IMR-90 (cell line): ENCODE measurements at regions not wholly inside any gene's neighbourhood (a gene's known extent, or its start where the extent isn't known, plus 50 kb on each side); places are given as distances from the start of the nearest gene placed in this dataset.

Experiments used
- ATAC-seq: fragments of 200-7000 bp; cut with Tn5 transposase; 2 replicates; pipeline ENCODE4 v1.9.1; 2020; ENCODE audit warnings: low read depth, mild to moderate bottlenecking, moderate library complexity
- BruUV-seq: library from RNA; stranded (reverse); fragments of 400-500 nt; replicated peaks from 2 replicates; lab custom pipeline; 2021; lab: Mats Ljungman, UMichigan
- CTCF ChIA-PET: fragments of 300-600 bp; formaldehyde crosslinking; extraction: SDS; loops from one replicate; lab custom pipeline; 2021; ENCODE audit warnings: antibody characterized with exemption; lab: Yijun Ruan, JAX
- POLR2A ChIA-PET: fragments of 300-600 bp; sonication (Branson Sonifier 250); formaldehyde crosslinking; loops from one replicate; lab custom pipeline; 2022; ENCODE audit warnings: antibody characterized with exemption; ENCODE audit not compliant: unreplicated experiment; lab: Charles Lee
- DNase-seq: peaks from one replicate; pipeline ENCODE4 v3.0.0; 2013
- H2AFZ ChIP-seq: replicated peaks from 2 replicates; pipeline ENCODE3; 2013; ENCODE audit warnings: low read length, mild to moderate bottlenecking; ENCODE audit not compliant: poor library complexity
- H2AK5ac ChIP-seq: 2 replicates; pipeline ENCODE4 v1.6.1; 2013; ENCODE audit warnings: low read depth, low read length, inconsistent platforms
- H2AK9ac ChIP-seq: replicated peaks from 2 replicates; pipeline ENCODE3; 2013; ENCODE audit warnings: mild to moderate bottlenecking, low read depth, low read length, moderate library complexity; ENCODE audit not compliant: poor library complexity
- H2BK120ac ChIP-seq: 2 replicates; pipeline ENCODE4 v1.6.1; 2013; ENCODE audit warnings: low read depth, low read length, inconsistent platforms
- H2BK15ac ChIP-seq: 3 replicates; pipeline ENCODE4 v1.6.1; 2013; ENCODE audit warnings: low read depth, low read length, inconsistent platforms
- H2BK20ac ChIP-seq: 2 replicates; pipeline ENCODE4 v1.6.1; 2013; ENCODE audit warnings: low read depth, mild to moderate bottlenecking, inconsistent platforms, low read length, moderate library complexity
- H2BK5ac ChIP-seq: 2 replicates; pipeline ENCODE4 v1.6.1; 2013; ENCODE audit warnings: mild to moderate bottlenecking, low read depth, low read length, inconsistent platforms; ENCODE audit not compliant: poor library complexity, severe bottlenecking
- H3K14ac ChIP-seq: replicated peaks from 2 replicates; pipeline ENCODE4 v1.6.1; 2013; ENCODE audit warnings: low read depth, low read length, inconsistent platforms
- H3K18ac ChIP-seq: 2 replicates; pipeline ENCODE4 v1.6.1; 2013; ENCODE audit warnings: low read depth, low read length, control low read depth
- H3K23ac ChIP-seq: 2 replicates; pipeline ENCODE4 v1.6.1; 2013; ENCODE audit warnings: low read depth, low read length, inconsistent platforms
- H3K27ac ChIP-seq: 2 replicates; pipeline ENCODE4 v1.5.1; 2013; ENCODE audit warnings: mild to moderate bottlenecking, control low read depth, low read length; ENCODE audit not compliant: insufficient read depth
- H3K27me3 ChIP-seq: 2 replicates; pipeline ENCODE4 v1.6.1; 2013; ENCODE audit warnings: low read length; ENCODE audit not compliant: control insufficient read depth, insufficient read depth
- H3K36me3 ChIP-seq: 2 replicates; pipeline ENCODE4 v1.6.1; 2013; ENCODE audit warnings: low read length, mixed read lengths; ENCODE audit not compliant: control insufficient read depth, insufficient read depth
- H3K4ac ChIP-seq: 2 replicates; pipeline ENCODE4 v1.6.1; 2013; ENCODE audit warnings: low read depth, low read length, inconsistent platforms
- H3K4me1 ChIP-seq: 2 replicates; pipeline ENCODE4 v1.6.1; 2013; ENCODE audit warnings: low read length, mixed read lengths; ENCODE audit not compliant: control insufficient read depth, insufficient read depth
- H3K4me2 ChIP-seq: 2 replicates; pipeline ENCODE4 v1.6.1; 2013; ENCODE audit warnings: low read depth, mild to moderate bottlenecking, control low read depth, low read length, moderate library complexity
- H3K4me3 ChIP-seq: 2 replicates; pipeline ENCODE4 v1.5.1; 2013; ENCODE audit warnings: low read depth, mild to moderate bottlenecking, control low read depth, low read length, moderate library complexity; ENCODE audit not compliant: insufficient read depth
- H3K56ac ChIP-seq: 2 replicates; pipeline ENCODE4 v1.6.1; 2013; ENCODE audit warnings: low read length, inconsistent platforms; ENCODE audit not compliant: insufficient read depth; ENCODE audit errors: extremely low read depth
- H3K79me1 ChIP-seq, 2 experiments: 2 replicates each; pipeline ENCODE4 v1.6.1; 2013; ENCODE audit warnings: low read length in 2 of 2, inconsistent platforms in 1 of 2, low read depth in 1 of 2
- H3K9ac ChIP-seq: 2 replicates; pipeline ENCODE4 v1.6.1; 2013; ENCODE audit warnings: low read depth, low read length, control low read depth
- H3K9me1 ChIP-seq: 2 replicates; pipeline ENCODE4 v1.6.1; 2013; ENCODE audit warnings: low read length, inconsistent platforms; ENCODE audit not compliant: insufficient read depth
- H3K9me3 ChIP-seq: 2 replicates; pipeline ENCODE4 v1.6.1; 2013; ENCODE audit warnings: low read length; ENCODE audit not compliant: control insufficient read depth, insufficient read depth
- H4K20me1 ChIP-seq: 2 replicates; pipeline ENCODE4 v1.6.1; 2013; ENCODE audit warnings: low read length, inconsistent platforms; ENCODE audit not compliant: insufficient read depth
- H4K5ac ChIP-seq: 2 replicates; pipeline ENCODE4 v1.6.1; 2013; ENCODE audit warnings: mild to moderate bottlenecking, low read depth, low read length, control low read depth
- H4K8ac ChIP-seq, 2 experiments: 2 replicates each; pipeline ENCODE4 v1.6.1; 2013; ENCODE audit warnings: low read depth in 2 of 2, low read length in 2 of 2, control low read depth in 1 of 2, inconsistent platforms in 1 of 2
- H4K91ac ChIP-seq: 2 replicates; pipeline ENCODE4 v1.6.1; 2013; ENCODE audit warnings: low read depth, low read length, inconsistent platforms; ENCODE audit not compliant: insufficient read depth
- BHLHE40 ChIP-seq: fragments of 150-350 bp; IDR thresholded peaks from 2 replicates; pipeline ENCODE4 v1.6.1; 2016; ENCODE audit warnings: mild to moderate bottlenecking, low read depth, low read length
- CEBPB ChIP-seq: IDR thresholded peaks from 2 replicates; pipeline ENCODE4 v1.6.1; 2012; ENCODE audit warnings: low read depth, low read length, improper control_type of control experiment
- CHD1 ChIP-seq: IDR thresholded peaks from 2 replicates; pipeline ENCODE4 v1.6.1; 2012; ENCODE audit warnings: low read depth, low read length, improper control_type of control experiment
- ELK1 ChIP-seq: fragments of 150-350 bp; IDR thresholded peaks from 2 replicates; pipeline ENCODE4 v1.6.1; 2016; ENCODE audit warnings: low read depth, mild to moderate bottlenecking, low read length, moderate library complexity, borderline replicate concordance
- FOS ChIP-seq: fragments of 150-350 bp; IDR thresholded peaks from 2 replicates; pipeline ENCODE4 v1.6.1; 2016; ENCODE audit warnings: low read depth, low read length
- MAFK ChIP-seq: IDR thresholded peaks from 2 replicates; pipeline ENCODE4 v1.6.1; 2012; ENCODE audit warnings: low read depth, low read length, improper control_type of control experiment
- MXI1 ChIP-seq: IDR thresholded peaks from 2 replicates; pipeline ENCODE4 v1.6.1; 2012; ENCODE audit warnings: low read depth, mild to moderate bottlenecking, low read length, moderate library complexity, borderline replicate concordance
- NFE2L2 ChIP-seq: fragments of 150-350 bp; IDR thresholded peaks from 2 replicates; pipeline ENCODE4 v1.6.1; 2016; ENCODE audit warnings: low read depth, mild to moderate bottlenecking, low read length
- POLR2A ChIP-seq: IDR thresholded peaks from 2 replicates; pipeline ENCODE4 v1.6.1; 2012; ENCODE audit warnings: mild to moderate bottlenecking, low read depth, low read length
- RAD21 ChIP-seq: IDR thresholded peaks from 2 replicates; pipeline ENCODE4 v1.6.1; 2012; ENCODE audit warnings: low read length, improper control_type of control experiment
- RCOR1 ChIP-seq: IDR thresholded peaks from 2 replicates; pipeline ENCODE4 v1.6.1; 2012; ENCODE audit warnings: mild to moderate bottlenecking, low read length, improper control_type of control experiment; ENCODE audit not compliant: insufficient replicate concordance
- RFX5 ChIP-seq: IDR thresholded peaks from 2 replicates; pipeline ENCODE4 v1.8.0; 2012; ENCODE audit warnings: low read depth, mild to moderate bottlenecking, low read length, moderate library complexity
- SMC3 ChIP-seq: fragments of 150-350 bp; IDR thresholded peaks from 2 replicates; pipeline ENCODE4 v1.6.1; 2016; ENCODE audit warnings: low read depth, mild to moderate bottlenecking, antibody characterized with exemption, low read length, moderate library complexity
- WGBS, 2 experiments: methylation state at CpG; one replicate each; pipeline versions ENCODE4 v1.1.5 to v1.1.7; 2013; ENCODE audit warnings: missing lambda C conversion rate in 2 of 2; ENCODE audit not compliant: insufficient read length in 1 of 2; ENCODE audit errors: extremely low coverage in 2 of 2; 5-methylcytosine and 5-hydroxymethylcytosine counted together
- dilution Hi-C: fragments of 300-500 bp; cut with HindIII; formaldehyde crosslinking; loops from one replicate; pipeline ENCODE4 v1.14.3; 2018; ENCODE audit warnings: low sequenced_read_pairs; ENCODE audit not compliant: unreplicated experiment
- in situ Hi-C: fragments of 300-500 bp; cut with MboI; formaldehyde crosslinking; loops from 3 replicates; pipeline ENCODE4 v1.14.3; 2019; ENCODE audit warnings: low sequenced_read_pairs, inconsistent platforms, mixed read lengths
- intact Hi-C: fragments of 100-400 bp; cut with micrococcal nuclease; formaldehyde crosslinking; loops from 2 replicates; pipeline ENCODE4 v1.10.0; 2022
- TF ChIP-seq, protein P1 (sequence below): conservative IDR thresholded peaks from 2 replicates; pipeline ENCODE4 v1.5.1; 2012; ENCODE audit warnings: mild to moderate bottlenecking, low read depth, low read length, improper control_type of control experiment
- TF ChIP-seq, protein P2 (sequence below): fragments of 150-350 bp; IDR thresholded peaks from 2 replicates; pipeline ENCODE4 v1.6.1; 2017; ENCODE audit warnings: mild to moderate bottlenecking, antibody characterized with exemption, low read length, low read depth

DNA sequence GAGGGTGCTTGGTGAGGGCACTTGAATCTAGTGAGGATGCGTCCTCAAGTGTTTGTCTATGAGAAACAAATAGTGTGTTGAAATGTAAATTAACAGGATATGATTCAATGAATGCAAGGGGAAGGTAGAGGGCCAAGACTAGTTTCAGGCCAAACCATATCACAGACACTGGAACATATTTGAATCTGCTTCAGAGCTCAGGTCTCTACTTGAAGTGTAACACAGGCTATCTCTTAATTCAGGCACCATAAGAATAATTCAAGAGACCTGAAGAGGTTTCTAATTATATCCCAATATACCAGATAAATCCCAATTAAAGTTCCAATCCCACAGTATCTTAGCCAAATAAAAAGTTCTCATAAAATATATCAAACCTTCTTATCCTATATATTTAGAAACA, 146.5 kb upstream of the INTU start:
- DNase-seq (no peak), ATAC-seq (no peak)
- no peak overlapping the region for H2BK120ac ChIP-seq
- intact Hi-C loops: loop anchor here (10.0 kb wide), 1 partner anchor 881 kb away; no protein-coding TSS in a partner anchor
- no peak overlapping the region for H3K4me2 ChIP-seq
- ChIA-PET CTCF (no interaction called here), POLR2A (no interaction called here)
- WGBS, 2 experiments: no CpG with 5 or more reads among the region's 1 CpG
- H4K8ac ChIP-seq: no peak overlapping the region
- no peaks in the 10 kb centered on the region for H3K9me3 ChIP-seq
- no peak overlapping the region for H2AK5ac ChIP-seq
- dilution Hi-C loops: no loop called here
- H3K4me3 ChIP-seq: no peak overlapping the region
- no peak overlapping the region for H3K4ac ChIP-seq
- H2BK5ac ChIP-seq: no peak overlapping the region
- no peak overlapping the region for H3K27ac ChIP-seq
- H3K4me1 ChIP-seq: no peaks in the 10 kb centered on the region
- no peaks in the 10 kb centered on the region for H3K9me1 ChIP-seq
- H4K91ac ChIP-seq: no peak overlapping the region
- TF ChIP-seq BHLHE40: no peak
- TF ChIP-seq NFE2L2: no peak
- no peak for TF ChIP-seq SMC3
- no peak for TF ChIP-seq CEBPB
- TF ChIP-seq MAFK: no peak
- TF ChIP-seq RAD21: no peak
- TF ChIP-seq RFX5: no peak
- TF ChIP-seq POLR2A: no peak
- no peak for TF ChIP-seq ELK1
- TF ChIP-seq CHD1: no peak
- no peak for TF ChIP-seq MXI1
- TF ChIP-seq RCOR1: no peak
- no peak for TF ChIP-seq FOS
- TF ChIP-seq, protein P1, sequence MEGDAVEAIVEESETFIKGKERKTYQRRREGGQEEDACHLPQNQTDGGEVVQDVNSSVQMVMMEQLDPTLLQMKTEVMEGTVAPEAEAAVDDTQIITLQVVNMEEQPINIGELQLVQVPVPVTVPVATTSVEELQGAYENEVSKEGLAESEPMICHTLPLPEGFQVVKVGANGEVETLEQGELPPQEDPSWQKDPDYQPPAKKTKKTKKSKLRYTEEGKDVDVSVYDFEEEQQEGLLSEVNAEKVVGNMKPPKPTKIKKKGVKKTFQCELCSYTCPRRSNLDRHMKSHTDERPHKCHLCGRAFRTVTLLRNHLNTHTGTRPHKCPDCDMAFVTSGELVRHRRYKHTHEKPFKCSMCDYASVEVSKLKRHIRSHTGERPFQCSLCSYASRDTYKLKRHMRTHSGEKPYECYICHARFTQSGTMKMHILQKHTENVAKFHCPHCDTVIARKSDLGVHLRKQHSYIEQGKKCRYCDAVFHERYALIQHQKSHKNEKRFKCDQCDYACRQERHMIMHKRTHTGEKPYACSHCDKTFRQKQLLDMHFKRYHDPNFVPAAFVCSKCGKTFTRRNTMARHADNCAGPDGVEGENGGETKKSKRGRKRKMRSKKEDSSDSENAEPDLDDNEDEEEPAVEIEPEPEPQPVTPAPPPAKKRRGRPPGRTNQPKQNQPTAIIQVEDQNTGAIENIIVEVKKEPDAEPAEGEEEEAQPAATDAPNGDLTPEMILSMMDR: no peak
- TF ChIP-seq, protein P2, sequence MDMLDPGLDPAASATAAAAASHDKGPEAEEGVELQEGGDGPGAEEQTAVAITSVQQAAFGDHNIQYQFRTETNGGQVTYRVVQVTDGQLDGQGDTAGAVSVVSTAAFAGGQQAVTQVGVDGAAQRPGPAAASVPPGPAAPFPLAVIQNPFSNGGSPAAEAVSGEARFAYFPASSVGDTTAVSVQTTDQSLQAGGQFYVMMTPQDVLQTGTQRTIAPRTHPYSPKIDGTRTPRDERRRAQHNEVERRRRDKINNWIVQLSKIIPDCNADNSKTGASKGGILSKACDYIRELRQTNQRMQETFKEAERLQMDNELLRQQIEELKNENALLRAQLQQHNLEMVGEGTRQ: no peak
- H3K18ac ChIP-seq: no peak overlapping the region
- H3K23ac ChIP-seq: no peak overlapping the region
- BruUV-seq: no TSS peak
- no peaks in the 10 kb centered on the region for H3K27me3 ChIP-seq
- H3K79me1 ChIP-seq: no peaks in the 10 kb centered on the region
- H2AFZ ChIP-seq: no peak overlapping the region
- no peak overlapping the region for H2BK15ac ChIP-seq
- in situ Hi-C loops: no loop called here
- no peak overlapping the region for H3K56ac ChIP-seq
- no peak overlapping the region for H3K9ac ChIP-seq
- no peak overlapping the region; the same call in 1 of the 2 replicates for H3K14ac ChIP-seq
- no peak overlapping the region for H2BK20ac ChIP-seq
- H4K20me1 ChIP-seq: no peaks in the 10 kb centered on the region
- H4K5ac ChIP-seq: no peak overlapping the region
- no peaks in the 10 kb centered on the region for H3K36me3 ChIP-seq
- H2AK9ac ChIP-seq: no peak overlapping the region
